PC-9 (cell line): ENCODE measurements at regions not wholly inside any gene's neighbourhood (a gene's known extent, or its start where the extent isn't known, plus 50 kb on each side); places are given as distances from the start of the nearest gene placed in this dataset.

Source experiments
- EZH2 ChIP-seq: fragments of 200-600 bp; sonication (generic); IDR thresholded peaks from 2 replicates; pipeline ENCODE4 v1.8.0; 2017; ENCODE audit warnings: antibody characterized with exemption, low read depth
- TF ChIP-seq, protein P1 (sequence below): fragments of 200-600 bp; sonication (generic); conservative IDR thresholded peaks from 2 replicates; pipeline ENCODE4 v1.6.1; 2017; ENCODE audit warnings: mixed run types, antibody characterized with exemption, mild to moderate bottlenecking, moderate library complexity

- no peak for TF ChIP-seq EZH2
- TF ChIP-seq, protein P1, sequence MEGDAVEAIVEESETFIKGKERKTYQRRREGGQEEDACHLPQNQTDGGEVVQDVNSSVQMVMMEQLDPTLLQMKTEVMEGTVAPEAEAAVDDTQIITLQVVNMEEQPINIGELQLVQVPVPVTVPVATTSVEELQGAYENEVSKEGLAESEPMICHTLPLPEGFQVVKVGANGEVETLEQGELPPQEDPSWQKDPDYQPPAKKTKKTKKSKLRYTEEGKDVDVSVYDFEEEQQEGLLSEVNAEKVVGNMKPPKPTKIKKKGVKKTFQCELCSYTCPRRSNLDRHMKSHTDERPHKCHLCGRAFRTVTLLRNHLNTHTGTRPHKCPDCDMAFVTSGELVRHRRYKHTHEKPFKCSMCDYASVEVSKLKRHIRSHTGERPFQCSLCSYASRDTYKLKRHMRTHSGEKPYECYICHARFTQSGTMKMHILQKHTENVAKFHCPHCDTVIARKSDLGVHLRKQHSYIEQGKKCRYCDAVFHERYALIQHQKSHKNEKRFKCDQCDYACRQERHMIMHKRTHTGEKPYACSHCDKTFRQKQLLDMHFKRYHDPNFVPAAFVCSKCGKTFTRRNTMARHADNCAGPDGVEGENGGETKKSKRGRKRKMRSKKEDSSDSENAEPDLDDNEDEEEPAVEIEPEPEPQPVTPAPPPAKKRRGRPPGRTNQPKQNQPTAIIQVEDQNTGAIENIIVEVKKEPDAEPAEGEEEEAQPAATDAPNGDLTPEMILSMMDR = no peak
Observed at GRCh38 chr19:31179471-31179852, 169.8 kb downstream of the TSHZ3 start.
